Natural killer cell treated with Interleukin-12 subunit alpha and Interleukin-12 subunit beta and Interleukin-15 and Interleukin-18, amount 100 ng/mL, for 72 hours (primary cell): ENCODE measurements at regions not wholly inside any gene's neighbourhood (a gene's known extent, or its start where the extent isn't known, plus 50 kb on each side); places are given as distances from the start of the nearest gene placed in this dataset.

Experiments
- ATAC-seq, 2 donors: fragments of 150-1000 bp; cut with Tn5 transposase in 1 of 2; sonication (Bioruptor Pico), chemical (Tn5 transposase) in 1 of 2; 2 replicates each; pipeline ENCODE4 v1.10.0; 2021
- DNase-seq: peaks from one replicate; pipeline ENCODE4 v3.0.0; 2022; ENCODE audit warnings: low spot score
- H3K27ac Mint-ChIP-seq, 2 donors: 1 replicate in 1 of 2; 2 replicates in 1 of 2; pipeline ENCODE4 v1.8.0; 2022; ENCODE audit warnings: mixed read lengths in 2 of 2, mild to moderate bottlenecking in 1 of 2, moderate library complexity in 1 of 2
- H3K27me3 Mint-ChIP-seq, 2 donors: 1 replicate in 1 of 2; 2 replicates in 1 of 2; pipeline ENCODE4 v1.8.0; 2022; ENCODE audit warnings: mixed read lengths in 2 of 2
- H3K36me3 Mint-ChIP-seq: one replicate; pipeline ENCODE4 v1.8.0; 2022; ENCODE audit warnings: mixed read lengths
- H3K4me1 Mint-ChIP-seq, 2 donors: 1 replicate in 1 of 2; 2 replicates in 1 of 2; pipeline ENCODE4 v1.8.0; 2022; ENCODE audit warnings: low read depth in 2 of 2, mixed read lengths in 2 of 2, mild to moderate bottlenecking in 1 of 2
- H3K4me3 Mint-ChIP-seq: one replicate; pipeline ENCODE4 v1.8.0; 2022; ENCODE audit warnings: mixed read lengths
- H3K9me3 Mint-ChIP-seq: 2 replicates; pipeline ENCODE4 v1.8.0; 2022; ENCODE audit warnings: mixed read lengths

DNA sequence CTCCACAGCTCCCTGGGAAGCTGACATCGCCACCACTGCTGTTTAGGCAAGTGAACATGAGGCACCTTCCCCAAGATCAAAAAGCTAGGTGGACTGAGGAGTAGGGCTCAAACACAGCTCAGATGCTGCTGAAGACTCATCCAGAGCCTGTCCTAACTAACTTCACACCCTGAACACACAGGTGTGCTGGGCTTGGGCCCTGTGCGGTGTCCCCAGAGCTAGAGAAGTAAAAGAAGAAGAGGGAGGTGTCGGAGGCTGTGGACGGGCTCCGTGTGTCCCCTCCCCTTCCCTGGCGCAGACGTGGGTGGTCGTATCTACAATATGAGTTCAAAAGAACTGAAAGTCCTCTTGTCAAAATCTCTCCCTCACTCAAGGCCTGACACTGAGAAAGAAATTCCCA, 373.4 kb upstream of the MGMT start:
- Mint-ChIP-seq H3K27me3 (peaks cover 9 to 10% of the 10 kb centered on the region in 2 donors), H3K27ac (no peak overlapping the region)
- no peak for DNase-seq

DNA sequence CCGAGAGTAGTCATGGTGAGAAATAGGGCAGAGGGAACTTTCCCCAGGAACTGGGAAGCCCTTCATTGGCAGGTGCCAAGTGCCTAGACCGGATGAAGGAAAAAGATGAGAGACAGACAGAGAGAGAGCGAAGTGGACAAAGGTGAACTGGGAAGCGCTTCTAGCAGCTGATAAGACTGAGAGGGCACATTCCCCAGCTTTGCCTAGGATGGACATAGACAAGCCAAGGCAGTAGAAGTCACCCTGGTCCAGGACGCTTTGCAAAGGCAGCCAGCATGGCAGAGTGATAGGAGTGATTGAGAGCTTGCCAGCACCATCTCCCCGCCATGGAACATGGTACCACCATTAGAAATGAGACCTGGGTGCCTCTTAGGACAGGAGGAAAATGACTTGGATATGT, 372.8 kb upstream of the MGMT start:
- Mint-ChIP-seq H3K27me3 (peaks cover 8 to 10% of the 10 kb centered on the region in 2 donors), H3K9me3 (no peaks in the 10 kb centered on the region), H3K36me3 (no peaks in the 10 kb centered on the region), H3K4me1 (no peaks in the 10 kb centered on the region), H3K4me3 (no peak overlapping the region), H3K27ac (no peak overlapping the region)
- no peak for ATAC-seq
- DNase-seq = no peak

More for the DNA sequence above, 373.4 kb upstream of the MGMT start:
- Mint-ChIP-seq H3K4me1 (no peaks in the 10 kb centered on the region), H3K4me3 (no peak overlapping the region), H3K36me3 (no peaks in the 10 kb centered on the region), H3K9me3 (no peaks in the 10 kb centered on the region)
- no peak for ATAC-seq

DNA sequence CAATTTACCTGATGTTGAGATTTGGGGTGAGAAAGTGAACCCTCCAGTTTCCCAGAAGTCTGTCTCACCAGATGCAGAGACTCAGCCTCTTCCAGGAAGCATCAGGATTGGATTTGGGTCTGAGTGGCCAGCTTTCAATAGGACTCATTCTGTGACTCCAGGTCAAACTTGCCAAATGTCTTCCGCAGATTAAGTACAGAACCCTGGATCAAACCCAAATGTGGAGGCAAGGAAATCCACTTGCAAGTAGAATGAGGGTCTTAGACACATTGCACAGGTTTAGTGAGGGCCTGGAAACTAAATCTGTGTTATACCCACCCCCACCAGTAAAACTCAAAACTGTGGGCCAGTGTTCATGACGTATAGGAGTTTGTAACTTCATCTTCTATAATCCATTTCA, 372.2 kb upstream of the MGMT start:
- H3K9me3 Mint-ChIP-seq = no peaks in the 10 kb centered on the region
- ATAC-seq (no peak), DNase-seq (no peak)
- H3K4me1 Mint-ChIP-seq = no peaks in the 10 kb centered on the region
- H3K27me3 Mint-ChIP-seq = peaks cover 8% of the 10 kb centered on the region in 2 donors
- no peak overlapping the region for H3K27ac Mint-ChIP-seq
- no peaks in the 10 kb centered on the region for H3K36me3 Mint-ChIP-seq
- no peak overlapping the region for H3K4me3 Mint-ChIP-seq

DNA sequence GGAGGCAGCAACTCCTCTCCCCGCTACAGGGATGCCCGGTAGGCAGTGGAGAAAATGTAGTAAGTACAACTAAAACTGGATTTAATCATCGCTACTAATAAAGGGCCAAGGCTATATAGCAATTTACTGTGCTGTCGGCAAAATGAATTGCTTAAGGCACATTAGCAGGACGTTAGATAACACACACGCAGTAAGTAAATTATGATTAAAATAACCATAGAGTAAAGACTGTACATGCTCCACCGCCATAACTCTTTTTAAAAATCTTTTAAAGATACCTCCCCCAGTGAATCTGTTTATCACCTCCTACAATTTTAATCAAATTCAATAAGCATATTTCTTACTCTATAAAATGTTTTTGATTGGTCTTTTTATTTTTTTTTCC, 371.4 kb upstream of the MGMT start:
- DNase-seq = no peak
- H3K4me1 Mint-ChIP-seq = no peaks in the 10 kb centered on the region
- peaks cover 8% of the 10 kb centered on the region in 2 donors for H3K27me3 Mint-ChIP-seq
- H3K36me3 Mint-ChIP-seq = no peaks in the 10 kb centered on the region
- no peak for ATAC-seq
- no peak overlapping the region for H3K27ac Mint-ChIP-seq
- H3K4me3 Mint-ChIP-seq = no peak overlapping the region
- no peaks in the 10 kb centered on the region for H3K9me3 Mint-ChIP-seq

DNA sequence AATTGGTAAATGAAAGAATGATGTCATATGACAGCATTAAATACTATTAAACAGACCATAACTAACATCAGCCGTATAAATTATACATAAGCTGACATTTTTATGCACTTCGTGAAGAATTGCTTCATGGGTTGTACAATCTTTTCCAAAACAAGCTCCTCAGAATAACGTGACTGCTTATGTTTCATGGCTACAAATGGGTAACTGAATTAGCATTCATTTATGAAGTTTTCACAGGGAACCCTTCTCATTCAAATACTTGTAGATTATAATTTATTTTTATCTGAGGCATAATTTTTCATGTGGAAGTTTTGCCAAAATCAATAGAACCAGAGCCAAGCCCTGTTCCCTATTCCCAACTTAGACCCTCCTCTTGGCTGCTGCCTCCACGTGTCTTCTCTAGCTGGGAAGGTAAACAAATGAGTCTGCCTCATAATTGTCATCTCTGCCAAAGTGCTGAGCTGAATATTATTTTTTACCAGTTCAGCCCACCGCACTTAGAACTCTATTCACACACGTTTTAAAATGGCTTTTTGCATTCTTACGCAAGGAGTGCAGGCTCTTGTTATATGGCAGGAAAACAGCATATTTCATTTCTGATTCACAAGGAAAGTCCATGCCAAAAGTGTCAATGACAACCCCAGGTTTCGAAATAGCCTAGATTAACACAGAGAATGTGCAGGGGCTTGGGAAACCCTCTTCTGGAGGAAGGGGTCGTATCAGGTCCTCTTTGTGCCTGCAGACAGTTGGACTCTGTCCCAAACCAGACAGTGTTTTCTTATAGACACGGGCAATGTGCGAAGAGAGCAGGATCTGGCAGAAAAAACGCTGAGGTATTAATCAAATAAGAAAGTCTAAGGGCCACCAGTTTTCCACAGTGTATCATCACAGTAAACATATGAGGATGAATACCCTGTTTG, 370.7 kb upstream of the MGMT start:
- no peak overlapping the region for H3K4me3 Mint-ChIP-seq
- no peak for ATAC-seq

DNA sequence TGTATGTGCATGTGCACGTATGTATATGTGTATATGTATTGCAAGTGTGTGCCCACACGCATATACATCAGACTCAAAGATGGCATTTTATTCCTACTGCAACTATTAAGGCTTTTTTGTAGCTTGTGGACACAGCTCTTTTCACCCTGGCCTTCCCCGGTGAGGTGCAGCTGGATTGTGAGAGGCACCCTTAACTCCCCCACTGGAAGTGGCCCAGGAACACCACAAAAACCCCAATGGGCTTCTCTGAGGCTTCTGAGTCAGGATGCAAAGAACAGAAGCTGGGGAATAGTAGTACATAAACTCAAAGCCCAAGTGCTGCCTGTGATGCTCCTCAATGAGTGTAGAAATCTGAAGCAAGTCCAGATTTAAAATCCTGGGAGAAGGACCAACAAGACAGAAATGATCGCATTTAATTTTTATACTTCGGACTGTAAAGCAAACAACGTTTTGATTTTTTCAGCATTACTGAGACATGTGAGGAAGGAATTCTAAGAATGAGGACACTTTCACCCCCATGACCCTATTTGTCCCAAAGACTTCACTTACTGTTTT, 369.2 kb upstream of the MGMT start:
- Mint-ChIP-seq H3K4me1 (no peaks in the 10 kb centered on the region), H3K27me3 (peaks cover 8% of the 10 kb centered on the region in 2 donors), H3K4me3 (no peak overlapping the region), H3K27ac (no peak overlapping the region), H3K36me3 (no peaks in the 10 kb centered on the region), H3K9me3 (no peaks in the 10 kb centered on the region)
- ATAC-seq (no peak), DNase-seq (no peak)

More for the DNA sequence above, 370.7 kb upstream of the MGMT start:
- no peak overlapping the region for H3K27ac Mint-ChIP-seq
- H3K27me3 Mint-ChIP-seq = peaks cover 8% of the 10 kb centered on the region in 2 donors
- no peaks in the 10 kb centered on the region for H3K9me3 Mint-ChIP-seq
- no peaks in the 10 kb centered on the region for H3K36me3 Mint-ChIP-seq
- no peaks in the 10 kb centered on the region for H3K4me1 Mint-ChIP-seq
- DNase-seq = no peak

DNA sequence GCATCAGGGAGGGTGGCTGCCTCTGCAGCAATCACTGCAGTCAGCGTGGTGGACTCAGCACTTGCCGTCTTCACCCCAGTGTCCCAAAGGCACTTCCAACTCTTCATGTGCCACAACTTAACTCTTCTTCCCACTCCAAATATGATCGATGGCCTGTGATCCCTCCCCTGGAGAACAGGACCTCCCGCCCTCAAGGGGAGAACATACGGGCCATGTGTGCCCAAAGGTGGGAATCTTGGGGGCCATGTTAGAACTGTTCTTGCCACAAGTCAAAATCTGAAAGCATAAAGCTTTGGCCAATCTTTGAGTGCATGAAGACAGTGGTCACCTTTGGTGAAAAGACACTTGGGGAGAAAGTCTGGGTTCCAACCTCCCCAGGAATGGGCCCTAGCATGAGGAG, 368.5 kb upstream of the MGMT start:
- H3K27ac Mint-ChIP-seq = no peak overlapping the region
- no peaks in the 10 kb centered on the region for H3K9me3 Mint-ChIP-seq
- ATAC-seq (no peak), DNase-seq (no peak)
- no peaks in the 10 kb centered on the region for H3K36me3 Mint-ChIP-seq
- H3K4me1 Mint-ChIP-seq = no peaks in the 10 kb centered on the region
- peaks cover 8% of the 10 kb centered on the region in 2 donors for H3K27me3 Mint-ChIP-seq
- H3K4me3 Mint-ChIP-seq = no peak overlapping the region

DNA sequence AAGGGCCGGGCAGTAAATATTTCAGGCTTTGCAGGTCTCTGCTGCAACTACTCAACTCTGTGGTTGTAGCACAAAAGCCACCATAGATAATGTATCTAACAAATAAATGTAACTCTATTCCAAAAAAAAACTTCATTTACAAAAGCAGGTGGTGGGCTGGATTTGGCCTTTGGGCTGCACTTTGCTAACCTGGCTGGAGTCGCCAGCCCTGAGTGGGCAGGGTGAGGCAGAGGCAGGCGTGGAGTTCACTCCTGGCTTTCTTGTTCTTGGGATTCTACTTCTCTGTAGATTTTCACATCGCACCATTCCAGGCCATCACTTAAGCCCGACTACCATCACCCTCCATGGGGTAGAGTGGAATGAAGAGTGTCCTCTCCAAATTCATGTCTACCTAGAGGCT, 367.6 kb upstream of the MGMT start:
- no peak for ATAC-seq
- peaks cover 2 to 8% of the 10 kb centered on the region in 2 donors for H3K27me3 Mint-ChIP-seq
- DNase-seq = no peak
- no peaks in the 10 kb centered on the region for H3K36me3 Mint-ChIP-seq
- H3K4me1 Mint-ChIP-seq = no peaks in the 10 kb centered on the region
- H3K27ac Mint-ChIP-seq = no peak overlapping the region
- no peaks in the 10 kb centered on the region for H3K9me3 Mint-ChIP-seq
- no peak overlapping the region for H3K4me3 Mint-ChIP-seq

DNA sequence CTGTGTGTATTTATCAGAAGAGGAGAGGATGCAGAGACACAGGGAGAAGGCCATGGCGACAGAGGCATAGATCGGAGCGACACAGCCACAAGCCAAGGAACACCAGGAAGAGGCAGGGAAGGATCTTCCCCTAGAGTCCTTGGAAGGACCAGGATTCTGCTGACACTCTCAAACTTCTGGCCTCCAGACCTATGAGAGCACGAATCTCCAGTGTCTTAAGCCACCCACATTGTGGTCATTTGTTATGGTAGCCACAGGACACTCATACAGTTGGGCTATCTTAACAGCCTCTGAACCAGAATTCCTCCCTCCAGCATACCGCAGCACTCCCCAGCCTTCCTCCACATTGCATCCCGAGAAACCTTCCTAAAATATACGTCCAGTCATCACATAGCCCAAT, 367.0 kb upstream of the MGMT start:
- no peak for DNase-seq
- Mint-ChIP-seq H3K36me3 (no peaks in the 10 kb centered on the region), H3K4me3 (no peak overlapping the region), H3K27me3 (peaks cover 2 to 8% of the 10 kb centered on the region in 2 donors), H3K27ac (no peak overlapping the region), H3K9me3 (no peaks in the 10 kb centered on the region), H3K4me1 (no peaks in the 10 kb centered on the region)
- no peak for ATAC-seq

DNA sequence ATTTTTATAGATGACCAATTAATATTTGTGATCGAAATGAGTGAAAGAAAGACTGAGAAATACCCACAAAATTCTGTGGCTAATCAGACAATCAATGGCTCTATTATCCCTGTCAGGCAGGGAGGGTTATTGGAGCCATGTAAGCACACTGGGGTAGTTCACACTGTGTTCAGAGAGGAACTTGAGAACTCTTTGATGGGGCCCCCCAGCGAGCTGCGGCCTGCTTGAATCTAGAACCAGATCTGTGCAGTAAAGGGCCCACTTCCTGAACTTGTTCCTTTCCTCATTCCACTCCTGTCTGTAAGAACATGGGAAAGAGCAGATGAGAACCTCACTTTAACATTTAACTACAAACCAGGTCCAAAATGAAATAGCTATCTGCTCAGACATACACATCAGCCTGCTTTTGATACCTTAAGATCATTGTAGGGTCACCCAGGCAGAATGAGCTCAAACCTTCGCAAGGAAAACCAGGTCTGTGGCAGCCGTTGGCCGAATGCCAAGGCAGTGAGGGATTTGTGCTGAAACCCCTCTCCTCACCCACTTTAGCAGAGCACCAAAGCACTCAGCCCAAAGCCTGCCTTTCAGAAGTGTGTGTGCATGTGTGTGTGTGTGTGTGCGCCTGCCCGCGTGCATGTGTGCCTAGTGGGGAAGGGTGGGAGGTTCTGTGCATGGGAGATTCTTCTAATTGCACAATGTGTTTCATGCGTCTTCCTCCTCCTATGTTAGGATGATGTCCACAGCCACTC, 365.6 kb upstream of the MGMT start:
- no peak for DNase-seq
- Mint-ChIP-seq H3K4me3 (no peak overlapping the region), H3K27ac (no peak overlapping the region), H3K27me3 (peaks cover under 1 to 2% of the 10 kb centered on the region in 2 donors), H3K9me3 (no peaks in the 10 kb centered on the region), H3K4me1 (no peaks in the 10 kb centered on the region), H3K36me3 (no peaks in the 10 kb centered on the region)
- ATAC-seq = no peak

DNA sequence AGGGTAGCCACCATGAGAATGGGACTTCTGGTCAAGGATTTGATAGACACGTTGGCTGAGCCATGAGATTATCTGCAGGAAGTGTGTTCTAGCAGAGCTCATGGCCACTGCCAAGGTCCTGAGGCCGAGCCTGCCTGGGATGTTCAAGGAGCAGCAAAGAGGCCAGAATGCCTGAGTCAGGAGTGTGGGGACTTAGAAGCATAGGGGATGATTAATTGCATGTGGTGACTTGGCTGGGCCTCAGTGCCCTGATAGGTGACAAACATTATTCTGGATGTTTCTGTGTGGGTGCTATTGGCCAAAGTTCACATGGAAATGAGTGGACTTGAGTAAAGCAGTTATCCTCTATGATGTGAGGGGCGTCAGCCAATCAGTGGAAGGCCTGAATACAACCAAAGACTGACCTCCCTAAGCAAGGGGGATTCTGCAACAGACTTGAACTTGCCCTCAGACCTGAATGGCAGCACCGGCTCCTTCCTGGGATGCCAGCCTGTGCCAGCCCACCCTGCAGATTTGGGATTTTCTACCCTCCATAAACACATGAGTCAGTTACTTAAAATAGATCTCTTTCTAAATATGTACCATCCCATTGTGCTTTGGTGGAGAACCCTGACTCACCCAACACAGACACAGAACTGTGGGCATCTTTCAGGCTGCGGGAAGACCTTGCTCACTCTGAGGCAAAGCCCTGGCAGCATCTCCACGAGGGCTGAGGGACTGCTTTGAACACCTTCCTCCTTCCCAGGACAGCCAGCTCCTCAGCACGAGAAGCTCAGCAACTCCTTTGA, 363.9 kb upstream of the MGMT start:
- DNase-seq = no peak
- no peak for ATAC-seq
- no peaks in the 10 kb centered on the region for H3K9me3 Mint-ChIP-seq
- H3K27me3 Mint-ChIP-seq = peaks cover 0 to 9% of the 10 kb centered on the region in 2 donors
- no peak overlapping the region for H3K4me3 Mint-ChIP-seq
- no peak overlapping the region for H3K27ac Mint-ChIP-seq
- H3K36me3 Mint-ChIP-seq = no peaks in the 10 kb centered on the region
- H3K4me1 Mint-ChIP-seq = no peaks in the 10 kb centered on the region

DNA sequence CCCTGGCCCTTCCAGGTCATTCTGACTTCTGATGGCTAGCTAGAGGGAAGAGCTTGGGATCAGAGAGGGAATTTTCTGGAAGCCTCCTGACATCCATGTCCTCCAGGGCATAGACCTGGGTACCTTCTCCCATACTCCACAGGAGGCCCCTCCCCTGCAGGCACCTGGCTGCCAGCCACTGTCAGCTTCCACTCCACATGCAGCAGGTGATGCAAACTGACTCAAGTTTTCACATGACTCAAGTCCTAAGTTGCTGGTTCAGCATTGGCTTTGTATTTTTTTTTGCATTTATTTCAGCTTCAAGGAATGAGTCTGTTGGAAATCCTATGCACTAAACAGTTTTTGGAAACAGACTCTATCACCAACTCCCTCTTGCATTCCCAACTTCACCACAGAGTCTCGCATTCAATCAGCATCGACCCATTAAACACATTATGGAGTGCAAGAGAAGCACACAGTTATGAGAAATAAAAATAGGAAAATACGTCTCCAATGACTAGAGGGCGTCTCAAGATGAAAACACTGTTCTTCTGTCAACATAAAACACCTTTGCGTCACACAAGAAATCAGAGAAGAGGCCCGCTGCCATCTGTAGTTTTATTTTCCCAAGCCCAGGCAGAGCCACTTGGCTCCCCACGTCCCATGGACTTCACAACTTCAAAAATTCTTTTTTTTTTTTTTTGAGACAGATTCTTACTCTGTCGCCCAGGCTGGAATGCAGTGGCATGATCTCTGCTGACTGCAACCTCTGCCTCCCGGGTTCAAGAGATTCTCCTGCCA, 362.6 kb upstream of the MGMT start:
- H3K36me3 Mint-ChIP-seq = no peaks in the 10 kb centered on the region
- peaks cover 0 to 15% of the 10 kb centered on the region in 2 donors for H3K27me3 Mint-ChIP-seq
- ATAC-seq (no peak), DNase-seq (no peak)
- H3K4me1 Mint-ChIP-seq = no peaks in the 10 kb centered on the region
- H3K9me3 Mint-ChIP-seq = no peaks in the 10 kb centered on the region
- H3K4me3 Mint-ChIP-seq = no peak overlapping the region
- no peak overlapping the region for H3K27ac Mint-ChIP-seq

DNA sequence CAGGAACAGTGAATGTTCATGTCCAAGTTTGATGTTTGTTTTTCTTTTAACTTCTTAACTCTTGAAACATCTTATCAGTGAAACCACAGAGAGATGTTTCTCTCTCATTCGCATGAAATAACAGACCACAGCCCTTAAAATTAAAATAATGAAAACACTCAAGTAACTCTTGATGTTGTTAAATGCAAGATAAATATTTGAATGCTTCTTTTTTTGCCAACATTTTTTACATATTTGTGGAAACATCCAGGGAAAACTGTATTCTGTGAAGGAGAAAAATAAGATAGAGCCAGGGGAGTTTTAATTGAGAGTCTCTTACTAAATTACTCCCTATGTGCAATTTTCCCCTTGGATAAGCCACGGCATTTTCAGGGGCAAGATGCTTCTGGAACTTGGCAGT, 361.8 kb upstream of the MGMT start:
- H3K4me3 Mint-ChIP-seq = no peak overlapping the region
- no peaks in the 10 kb centered on the region for H3K9me3 Mint-ChIP-seq
- ATAC-seq = no peak
- DNase-seq = no peak
- H3K27me3 Mint-ChIP-seq = peaks cover 0 to 15% of the 10 kb centered on the region in 2 donors
- no peak overlapping the region for H3K27ac Mint-ChIP-seq
- H3K4me1 Mint-ChIP-seq = no peaks in the 10 kb centered on the region
- no peaks in the 10 kb centered on the region for H3K36me3 Mint-ChIP-seq
